Effector memory CD4-positive, alpha-beta T cell (primary cell): ENCODE measurements at regions not wholly inside any gene's neighbourhood (a gene's known extent, or its start where the extent isn't known, plus 50 kb on each side); places are given as distances from the start of the nearest gene placed in this dataset.

Source experiments
- DNase-seq, 3 donors: peaks; one replicate each; pipeline ENCODE4 v3.0.0-alpha.2; 2020
- H3K27ac ChIP-seq: 2 replicates; pipeline ENCODE4 v1.7.0; 2013; ENCODE audit warnings: mild to moderate bottlenecking, low read length, moderate library complexity; ENCODE audit not compliant: insufficient read depth, poor library complexity, severe bottlenecking
- H3K27me3 ChIP-seq: replicated peaks from 2 replicates; pipeline ENCODE4 v1.7.0; 2013; ENCODE audit warnings: mild to moderate bottlenecking, low read length; ENCODE audit not compliant: insufficient read depth, control insufficient read depth, poor library complexity, severe bottlenecking
- H3K36me3 ChIP-seq: 2 replicates; pipeline ENCODE4 v1.7.0; 2013; ENCODE audit warnings: mild to moderate bottlenecking, low read length, moderate library complexity; ENCODE audit not compliant: control insufficient read depth, insufficient read depth
- H3K4me1 ChIP-seq: 2 replicates; pipeline ENCODE4 v1.7.0; 2013; ENCODE audit warnings: low read length, mild to moderate bottlenecking; ENCODE audit not compliant: control insufficient read depth, insufficient read depth, poor library complexity, severe bottlenecking
- H3K4me3 ChIP-seq: 2 replicates; pipeline ENCODE4 v1.7.0; 2013; ENCODE audit warnings: low read length, low read depth, mild to moderate bottlenecking; ENCODE audit not compliant: insufficient read depth, poor library complexity, severe bottlenecking
- H3K9me3 ChIP-seq: 2 replicates; pipeline ENCODE4 v1.7.0; 2013; ENCODE audit warnings: mild to moderate bottlenecking, low read length, moderate library complexity; ENCODE audit not compliant: control insufficient read depth

DNA sequence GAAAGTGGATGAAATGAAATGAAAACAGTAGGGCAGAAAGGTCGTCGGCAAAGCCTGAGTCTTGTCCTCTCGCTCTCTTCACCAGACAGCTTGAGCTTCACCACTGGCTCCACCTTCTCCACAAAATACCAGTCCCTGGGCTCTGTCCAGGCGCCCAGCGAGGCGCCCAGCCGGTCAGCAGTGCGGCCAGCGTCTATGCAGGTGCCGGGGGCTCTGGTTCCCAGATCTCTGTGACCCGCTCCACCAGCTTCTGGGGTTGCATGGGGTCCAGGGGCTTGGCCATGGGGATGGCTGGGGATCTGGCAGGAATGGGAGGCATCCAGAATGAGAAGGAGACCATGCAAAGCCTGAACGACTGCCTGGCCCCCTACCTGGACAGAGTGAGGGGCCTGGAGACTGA, 600.5 kb upstream of the ZP4 start:
- Histone ChIP-seq H3K9me3 (peaks cover 3% of the 10 kb centered on the region), H3K4me3 (no peak overlapping the region), H3K27me3 (no peaks in the 10 kb centered on the region), H3K27ac (no peak overlapping the region), H3K36me3 (no peaks in the 10 kb centered on the region), H3K4me1 (no peaks in the 10 kb centered on the region)
- DNase-seq = no peak

DNA sequence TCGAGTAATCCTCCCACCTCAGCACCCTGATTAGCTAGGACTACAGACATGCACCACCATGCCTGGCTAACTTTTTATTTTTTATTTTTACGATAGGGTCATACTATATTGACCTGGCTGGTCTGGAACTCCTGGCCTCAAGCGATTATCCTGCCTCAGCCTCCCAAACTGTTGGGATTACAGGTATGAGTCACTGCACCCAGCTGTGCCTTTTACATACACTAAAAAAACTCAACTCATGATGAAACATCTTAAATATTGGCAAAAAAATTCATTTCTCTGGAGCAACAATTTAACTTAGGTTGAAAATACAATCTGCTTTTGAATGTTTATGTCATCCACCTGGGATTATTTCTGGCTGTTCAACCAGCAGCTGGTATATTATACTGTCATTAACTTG, 598.3 kb upstream of the ZP4 start:
- H3K4me1 ChIP-seq = no peaks in the 10 kb centered on the region

DNA sequence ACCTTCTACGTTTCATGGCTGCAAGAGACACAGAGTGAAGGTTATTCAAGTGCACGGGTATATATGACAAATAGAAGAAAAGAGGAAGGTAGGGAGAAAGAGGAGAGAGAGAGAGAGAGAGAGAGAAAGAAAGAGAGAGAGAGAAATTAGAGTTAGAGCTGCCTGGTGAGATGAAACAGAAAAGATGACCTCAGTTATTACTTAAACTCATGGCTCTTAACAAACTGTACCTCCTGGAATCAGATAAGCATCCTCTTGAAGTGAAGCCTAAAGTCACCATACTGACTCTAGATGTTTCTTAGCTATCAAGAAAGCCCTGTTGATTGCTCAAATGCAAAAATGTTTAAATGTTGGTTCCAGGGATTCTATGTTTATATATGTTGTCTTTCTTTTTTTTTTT, 597.7 kb upstream of the ZP4 start:
- DNase-seq = no peak

More for the DNA sequence above, 598.3 kb upstream of the ZP4 start:
- Histone ChIP-seq H3K27ac (no peak overlapping the region), H3K27me3 (no peaks in the 10 kb centered on the region), H3K36me3 (no peaks in the 10 kb centered on the region), H3K9me3 (peaks cover 3% of the 10 kb centered on the region), H3K4me3 (no peak overlapping the region)
- no peak for DNase-seq

DNA sequence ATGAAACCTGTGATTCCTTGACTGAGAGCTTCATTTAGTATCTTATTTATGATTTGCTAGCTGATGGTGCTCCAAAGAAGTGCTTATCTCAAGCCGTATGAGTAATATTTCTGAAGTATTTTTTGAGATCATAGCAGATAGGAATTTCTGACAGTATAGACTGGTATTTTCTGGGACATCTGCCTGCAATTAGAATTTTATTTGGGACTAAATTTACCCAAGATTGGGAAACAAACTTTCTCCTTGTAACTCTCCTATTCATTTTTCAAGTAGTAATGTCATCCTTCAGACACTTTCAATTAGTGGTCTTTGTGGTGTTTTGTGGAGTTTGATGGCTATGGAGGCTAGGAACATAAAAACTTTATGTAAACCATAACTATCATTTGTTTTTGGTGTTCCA, 597.2 kb upstream of the ZP4 start:
- Histone ChIP-seq H3K27ac (no peak overlapping the region), H3K36me3 (no peaks in the 10 kb centered on the region), H3K27me3 (no peaks in the 10 kb centered on the region), H3K9me3 (peaks cover 3% of the 10 kb centered on the region), H3K4me3 (no peak overlapping the region), H3K4me1 (no peaks in the 10 kb centered on the region)
- no peak for DNase-seq

More for the DNA sequence above, 597.7 kb upstream of the ZP4 start:
- peaks cover 3% of the 10 kb centered on the region for H3K9me3 ChIP-seq
- no peaks in the 10 kb centered on the region for H3K4me1 ChIP-seq
- no peak overlapping the region for H3K4me3 ChIP-seq
- no peak overlapping the region for H3K27ac ChIP-seq
- no peaks in the 10 kb centered on the region for H3K36me3 ChIP-seq
- no peaks in the 10 kb centered on the region for H3K27me3 ChIP-seq

DNA sequence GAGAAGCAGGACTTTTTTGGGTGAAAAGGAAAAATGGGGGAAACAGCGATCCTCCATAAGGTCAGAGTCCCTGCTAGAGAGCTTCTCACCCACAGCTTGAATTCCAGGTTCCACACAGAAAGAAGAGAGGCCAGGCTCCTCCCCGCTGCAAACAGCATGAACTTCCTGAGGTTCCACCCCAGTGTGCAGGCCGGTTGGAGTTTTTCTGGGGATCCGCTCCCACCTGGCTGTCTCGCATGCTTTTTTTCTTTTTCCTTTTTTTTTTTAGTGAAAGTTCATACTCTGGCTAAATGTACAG, 595.1 kb upstream of the ZP4 start:
- H3K27ac ChIP-seq = no peak overlapping the region
- H3K27me3 ChIP-seq = no peaks in the 10 kb centered on the region
- H3K4me3 ChIP-seq = no peak overlapping the region
- peaks cover 3% of the 10 kb centered on the region for H3K9me3 ChIP-seq
- no peaks in the 10 kb centered on the region for H3K4me1 ChIP-seq
- no peak for DNase-seq
- no peaks in the 10 kb centered on the region for H3K36me3 ChIP-seq

DNA sequence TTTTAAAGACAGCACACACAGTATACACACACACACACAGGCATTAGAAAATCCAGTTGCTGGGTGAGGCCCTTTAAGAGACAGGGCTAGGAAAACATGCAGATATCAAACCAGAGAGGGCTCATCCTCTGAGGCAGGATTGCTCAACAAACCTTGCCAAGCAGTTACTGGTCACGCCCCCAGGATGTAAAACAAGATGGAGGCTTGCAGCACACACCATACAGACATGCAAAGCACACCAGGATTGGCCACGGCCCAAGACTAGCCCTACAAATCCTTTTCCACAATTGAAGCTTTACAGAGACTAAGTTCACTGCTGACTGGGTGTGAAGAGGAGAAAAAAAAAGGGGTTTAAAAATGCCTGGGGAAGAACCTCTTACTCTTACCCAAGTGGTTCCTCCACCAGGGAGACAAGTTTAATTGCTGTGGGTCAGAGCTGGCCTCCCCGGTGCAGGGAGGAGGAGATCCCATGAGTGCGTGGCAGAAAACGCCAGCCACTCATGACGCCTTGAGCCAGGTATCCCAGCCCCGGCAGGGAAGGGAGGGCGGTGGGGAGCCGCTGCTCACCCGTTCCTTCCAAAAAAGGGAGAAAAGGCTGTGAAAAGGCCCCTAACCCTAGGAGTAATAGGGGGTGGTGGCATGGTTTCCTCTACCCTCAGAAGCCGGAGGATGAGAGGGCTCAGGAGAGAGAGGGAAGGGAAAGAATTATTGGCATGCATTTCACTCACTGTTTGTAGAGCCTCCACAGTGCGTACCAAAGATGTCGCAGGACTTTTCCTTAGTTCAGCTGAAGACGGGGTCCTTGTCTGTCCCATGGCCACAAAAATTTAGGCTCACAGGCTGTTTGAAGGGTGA, 594.6 kb upstream of the ZP4 start:
- Histone ChIP-seq H3K36me3 (no peaks in the 10 kb centered on the region), H3K4me3 (no peak overlapping the region), H3K27me3 (no peaks in the 10 kb centered on the region), H3K4me1 (no peaks in the 10 kb centered on the region), H3K27ac (no peak overlapping the region), H3K9me3 (peaks cover 3% of the 10 kb centered on the region)
- no peak for DNase-seq

DNA sequence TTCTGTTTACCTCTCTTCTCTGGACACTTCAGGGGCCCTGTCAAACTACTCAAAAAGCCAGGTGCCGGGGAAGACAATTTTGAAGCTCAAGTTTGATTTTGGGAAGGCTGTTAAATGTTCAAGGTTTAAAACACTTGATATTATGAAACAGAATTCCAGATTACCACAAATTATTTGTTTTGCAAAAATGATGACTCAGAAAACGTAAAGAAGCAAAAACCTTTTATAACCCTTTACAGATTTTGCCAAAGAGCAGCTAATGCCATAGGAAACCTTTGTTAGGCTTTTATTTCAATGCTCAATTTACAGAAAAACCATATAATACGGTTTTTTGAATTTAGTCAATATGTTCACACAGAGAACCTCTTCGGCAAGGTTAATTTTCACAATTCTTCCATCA, 593.4 kb upstream of the ZP4 start:
- Histone ChIP-seq H3K27me3 (no peaks in the 10 kb centered on the region), H3K36me3 (no peaks in the 10 kb centered on the region), H3K9me3 (peaks cover 2% of the 10 kb centered on the region), H3K4me3 (no peak overlapping the region), H3K27ac (no peak overlapping the region), H3K4me1 (no peaks in the 10 kb centered on the region)
- DNase-seq = no peak

DNA sequence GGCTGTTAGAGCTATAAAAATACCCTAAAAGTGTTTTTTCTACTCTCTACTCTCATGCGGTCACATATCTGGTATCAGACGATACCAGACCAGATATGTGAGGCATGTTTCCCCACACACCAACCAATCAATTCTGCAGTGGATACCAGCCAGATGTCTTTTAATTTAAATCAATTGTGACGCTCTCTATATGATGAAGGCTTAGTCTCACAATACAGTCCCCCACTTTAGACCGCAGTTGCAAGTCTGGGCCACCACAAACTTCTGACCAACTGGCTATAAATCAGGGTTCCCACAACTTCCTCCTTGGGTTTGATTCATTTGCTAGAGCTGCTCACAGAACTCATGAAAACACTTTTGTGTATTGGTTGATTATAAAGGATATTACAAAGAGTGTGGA, 586.1 kb upstream of the ZP4 start:
- Histone ChIP-seq H3K36me3 (no peaks in the 10 kb centered on the region), H3K27me3 (no peaks in the 10 kb centered on the region), H3K4me3 (no peak overlapping the region), H3K9me3 (no peaks in the 10 kb centered on the region), H3K27ac (no peak overlapping the region), H3K4me1 (no peaks in the 10 kb centered on the region)
- DNase-seq = no peak

DNA sequence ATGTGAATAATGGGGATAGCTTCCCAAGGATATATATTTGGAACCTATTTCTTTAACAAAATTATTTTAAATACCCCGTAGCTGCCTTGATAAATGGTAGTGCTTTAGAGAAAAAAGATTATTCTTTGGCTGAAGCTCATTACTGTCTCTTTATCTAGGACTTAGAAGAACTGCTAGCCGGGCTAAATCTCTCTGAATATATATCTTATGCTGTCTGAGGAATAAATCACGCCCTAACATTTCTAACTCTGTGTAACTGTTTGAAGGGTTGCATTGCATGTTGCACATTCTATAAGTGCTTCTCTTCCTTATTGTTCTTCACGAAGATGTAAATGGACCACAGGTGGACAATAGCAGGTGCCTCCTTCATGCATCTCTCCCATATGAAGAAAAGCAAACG, 585.0 kb upstream of the ZP4 start:
- H3K4me3 ChIP-seq = no peak overlapping the region
- no peaks in the 10 kb centered on the region for H3K27me3 ChIP-seq
- no peaks in the 10 kb centered on the region for H3K9me3 ChIP-seq
- no peaks in the 10 kb centered on the region for H3K4me1 ChIP-seq
- no peaks in the 10 kb centered on the region for H3K36me3 ChIP-seq
- no peak overlapping the region for H3K27ac ChIP-seq
- no peak for DNase-seq

DNA sequence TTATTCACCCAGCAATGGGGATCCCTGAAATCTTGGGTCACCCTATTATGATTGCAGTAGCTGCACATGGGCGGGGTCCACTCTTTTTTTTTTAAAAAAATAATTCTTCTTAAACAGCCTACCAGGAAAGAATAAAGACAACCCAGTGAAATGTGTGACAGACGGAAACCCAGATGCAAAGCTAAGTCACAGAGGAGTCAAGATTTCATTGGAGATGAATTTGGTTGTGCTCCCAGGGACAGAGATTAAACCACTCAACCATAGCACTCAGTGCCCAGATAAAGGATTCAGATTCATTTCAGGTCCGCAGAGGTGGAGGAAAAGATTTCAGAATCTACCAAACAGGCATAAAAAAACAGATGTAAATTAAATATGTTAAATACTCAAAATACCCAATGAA, 583.5 kb upstream of the ZP4 start:
- Histone ChIP-seq H3K4me1 (no peaks in the 10 kb centered on the region), H3K27me3 (no peaks in the 10 kb centered on the region), H3K36me3 (no peaks in the 10 kb centered on the region), H3K9me3 (no peaks in the 10 kb centered on the region), H3K27ac (no peak overlapping the region), H3K4me3 (no peak overlapping the region)
- no peak for DNase-seq
